22Rv1 (cell line): ENCODE measurements at regions not wholly inside any gene's neighbourhood (a gene's known extent, or its start where the extent isn't known, plus 50 kb on each side); places are given as distances from the start of the nearest gene placed in this dataset.

Experiments
- H3K27ac ChIP-seq: fragments of 450-650 bp; 2 replicates; pipeline ENCODE4 v1.5.1; 2017
- CTCF ChIP-seq: fragments of 450-650 bp; IDR thresholded peaks from 2 replicates; pipeline ENCODE4 v1.5.1; 2017; ENCODE audit warnings: mild to moderate bottlenecking
- ZFX ChIP-seq: fragments of 450-650 bp; IDR thresholded peaks from 2 replicates; pipeline ENCODE4 v1.6.1; 2017; ENCODE audit warnings: antibody characterized with exemption, borderline replicate concordance

- no peak for TF ChIP-seq ZFX
- no peak for TF ChIP-seq CTCF
- no peak overlapping the region for H3K27ac ChIP-seq
Measured at GRCh38 chr4:188934320-188934962, 795.2 kb downstream of the TRIML1 start.

- no peak for TF ChIP-seq CTCF
- TF ChIP-seq ZFX: no peak
- H3K27ac ChIP-seq: no peak overlapping the region
Measured at GRCh38 chr4:188941524-188942119, 802.4 kb downstream of the TRIML1 start.

DNA sequence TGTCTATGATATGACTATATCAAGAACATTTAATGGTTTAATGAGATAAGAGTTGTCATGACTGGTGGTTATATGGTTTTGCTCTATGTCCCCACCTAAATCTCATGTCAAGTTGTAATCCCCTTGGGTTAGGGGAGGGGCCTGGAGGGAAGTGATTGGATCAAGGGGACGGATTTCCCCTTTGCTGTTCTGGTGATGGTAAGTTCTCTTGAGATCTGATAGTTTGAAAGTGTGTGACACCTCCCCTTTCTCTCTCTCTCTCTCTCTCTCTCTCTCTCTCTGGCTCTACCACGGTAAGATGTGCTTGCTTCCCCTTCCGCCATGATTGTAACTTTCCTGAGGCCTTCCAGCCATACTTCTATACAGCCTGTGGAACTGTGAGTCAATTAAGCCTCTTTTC lies 803.4 kb downstream of the TRIML1 start:
- TF ChIP-seq CTCF (no peak), ZFX (no peak)

DNA sequence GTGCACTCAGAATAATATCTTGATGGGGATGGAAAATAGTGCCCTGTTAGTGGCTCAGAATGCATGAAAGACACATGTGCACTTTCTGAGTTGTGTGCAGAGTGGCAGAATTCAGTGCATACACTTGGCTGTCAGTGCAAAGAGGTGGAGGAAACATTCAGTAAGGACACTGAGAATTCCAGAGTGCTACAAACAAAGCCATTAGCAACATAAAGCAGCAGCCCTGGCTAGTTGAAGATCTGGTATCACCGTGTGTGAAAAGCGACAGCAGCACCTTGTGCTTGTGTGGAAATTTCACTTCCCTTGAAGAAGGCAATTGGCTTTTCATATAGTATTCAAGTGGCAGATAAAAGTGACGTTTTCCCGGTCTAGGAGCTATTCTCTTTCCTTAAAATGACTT lies 810.4 kb downstream of the TRIML1 start:
- TF ChIP-seq ZFX: no peak
- TF ChIP-seq CTCF: no peak
- H3K27ac ChIP-seq: no peak overlapping the region

More for the DNA sequence above, 803.4 kb downstream of the TRIML1 start:
- no peak overlapping the region for H3K27ac ChIP-seq

GRCh38 chr4:188955066-188955465 lies 815.8 kb downstream of the TRIML1 start:
- H3K27ac ChIP-seq: no peak overlapping the region
- TF ChIP-seq CTCF (no peak), ZFX (no peak)

GRCh38 chr4:188956566-188956965 lies 817.3 kb downstream of the TRIML1 start:
- TF ChIP-seq CTCF (no peak), ZFX (no peak)
- no peak overlapping the region for H3K27ac ChIP-seq

GRCh38 chr4:188958346-188958745 lies 819.1 kb downstream of the TRIML1 start:
- TF ChIP-seq ZFX (no peak), CTCF (no peak)
- no peak overlapping the region for H3K27ac ChIP-seq
